MCF 10A (cell line): ENCODE measurements at regions not wholly inside any gene's neighbourhood (a gene's known extent, or its start where the extent isn't known, plus 50 kb on each side); places are given as distances from the start of the nearest gene placed in this dataset.
"Not testable (repeated sequence)": the region's sequence is repeated elsewhere in the genome, so short reads cannot be mapped to it uniquely, and the experiment has no call there.

Experiments
- BruUV-seq: library from RNA; stranded (reverse); fragments of 400-500 nt; replicated peaks from 2 replicates; lab custom pipeline; 2021; lab: Mats Ljungman, UMichigan
- CTCF ChIA-PET: fragments of 300-600 bp; sonication (Branson Sonifier 250); formaldehyde crosslinking; extraction: SDS; loops from one replicate; lab custom pipeline; 2021; ENCODE audit warnings: antibody characterized with exemption, inconsistent platforms; lab: Yijun Ruan, JAX
- POLR2A ChIA-PET: fragments of 300-600, 350-650 bp; sonication (Branson Sonifier 250); formaldehyde crosslinking; extraction: SDS; loops from one replicate; lab custom pipeline; 2020; ENCODE audit warnings: antibody characterized with exemption, inconsistent platforms; lab: Yijun Ruan, JAX
- DNase-seq: peaks from one replicate; pipeline ENCODE4 v3.0.0-alpha.2; 2018; ENCODE audit not compliant: unreplicated experiment
- H3K27ac Mint-ChIP-seq: one replicate; pipeline ENCODE4 v1.8.0; 2022; ENCODE audit warnings: mild to moderate bottlenecking, low read depth, mixed read lengths; ENCODE audit not compliant: unreplicated experiment
- H3K27me3 Mint-ChIP-seq: one replicate; pipeline ENCODE4 v1.8.0; 2022; ENCODE audit warnings: mixed read lengths; ENCODE audit not compliant: insufficient read depth, unreplicated experiment
- H3K36me3 Mint-ChIP-seq: one replicate; pipeline ENCODE4 v1.8.0; 2022; ENCODE audit warnings: mild to moderate bottlenecking, moderate library complexity, mixed read lengths; ENCODE audit not compliant: insufficient read depth, unreplicated experiment
- H3K4me1 Mint-ChIP-seq: one replicate; pipeline ENCODE4 v1.8.0; 2022; ENCODE audit warnings: mixed read lengths; ENCODE audit not compliant: insufficient read depth, unreplicated experiment
- H3K4me3 Mint-ChIP-seq: one replicate; pipeline ENCODE4 v1.8.0; 2022; ENCODE audit warnings: mild to moderate bottlenecking, moderate library complexity, mixed read lengths; ENCODE audit not compliant: unreplicated experiment
- H3K9me3 Mint-ChIP-seq: one replicate; pipeline ENCODE4 v1.8.0; 2022; ENCODE audit warnings: mixed read lengths; ENCODE audit not compliant: unreplicated experiment
- CTCF ChIP-seq: fragments of 200-600 bp; IDR thresholded peaks from one replicate; pipeline ENCODE4 v1.8.0; 2022; ENCODE audit warnings: antibody characterized with exemption, mild to moderate bottlenecking; ENCODE audit not compliant: unreplicated experiment
- intact Hi-C: fragments of 100-400 bp; cut with micrococcal nuclease; formaldehyde crosslinking; loops from 2 replicates; pipeline ENCODE4 v1.14.1; 2022

- intact Hi-C loops = no loop called here
- H3K4me1 Mint-ChIP-seq = no peaks in the 10 kb centered on the region
- BruUV-seq = no TSS peak
- no peaks in the 10 kb centered on the region for H3K9me3 Mint-ChIP-seq
- H3K27ac Mint-ChIP-seq = no peak overlapping the region
- peaks cover 17% of the 10 kb centered on the region for H3K27me3 Mint-ChIP-seq
- no peak overlapping the region for H3K4me3 Mint-ChIP-seq
- ChIA-PET CTCF (no interaction called here), POLR2A (no interaction called here)
- TF ChIP-seq CTCF = no peak
- no peaks in the 10 kb centered on the region for H3K36me3 Mint-ChIP-seq
- no peak for DNase-seq
Observed at GRCh38 chr9:94479757-94480156, 75.1 kb upstream of the PCAT7 start.

GRCh38 chr9:94480205-94480604, 74.7 kb upstream of the PCAT7 start:
- intact Hi-C loops = no loop called here
- no TSS peak for BruUV-seq
- POLR2A ChIA-PET = no interaction called here
- H3K9me3 Mint-ChIP-seq = no peaks in the 10 kb centered on the region
- H3K4me1 Mint-ChIP-seq = no peaks in the 10 kb centered on the region
- DNase-seq = no peak
- no peaks in the 10 kb centered on the region for H3K36me3 Mint-ChIP-seq
- CTCF ChIA-PET = no interaction called here
- TF ChIP-seq CTCF = no peak
- H3K27ac Mint-ChIP-seq = no peak overlapping the region
- H3K4me3 Mint-ChIP-seq = no peak overlapping the region
- H3K27me3 Mint-ChIP-seq = peaks cover 15% of the 10 kb centered on the region

- Mint-ChIP-seq H3K27me3 (no peaks in the 10 kb centered on the region), H3K4me1 (no peaks in the 10 kb centered on the region), H3K9me3 (no peaks in the 10 kb centered on the region), H3K36me3 (no peaks in the 10 kb centered on the region), H3K27ac (no peak overlapping the region), H3K4me3 (no peak overlapping the region)
- intact Hi-C loops = no loop called here
- DNase-seq = no peak
- POLR2A ChIA-PET = interaction anchor here (0.5 to 1.6 kb wide), 3 partner anchors 14 to 92 kb away, joined by 3 to 6 read pairs (median 3); no protein-coding TSS in a partner anchor
- BruUV-seq = no TSS peak
- CTCF ChIA-PET = no interaction called here
- TF ChIP-seq CTCF = no peak
Observed at GRCh38 chr9:94482110-94482509, 72.8 kb upstream of the PCAT7 start.

- intact Hi-C loops = no loop called here
- BruUV-seq = no TSS peak
Observed at GRCh38 chr9:94490465-94490864, 64.4 kb upstream of the PCAT7 start.

GRCh38 chr9:94492125-94492524, 62.8 kb upstream of the PCAT7 start:
- DNase-seq, H3K36me3 Mint-ChIP-seq, intact Hi-C loops, POLR2A ChIA-PET, H3K4me3 Mint-ChIP-seq, BruUV-seq, H3K4me1 Mint-ChIP-seq, H3K27ac Mint-ChIP-seq, H3K9me3 Mint-ChIP-seq: not testable (repeated sequence)
- CTCF ChIA-PET = interaction anchor here (0.7 kb wide), 1 partner anchor 224 kb away, joined by 6 read pairs; no protein-coding TSS in a partner anchor
- peaks cover 43% of the 10 kb centered on the region for H3K27me3 Mint-ChIP-seq

More at GRCh38 chr9:94490465-94490864, 64.4 kb upstream of the PCAT7 start:
- ChIA-PET CTCF (interaction anchor here (0.6 kb wide), 1 partner anchor 182 kb away, joined by 4 read pairs; no protein-coding TSS in a partner anchor), POLR2A (no interaction called here)
- peaks cover 33% of the 10 kb centered on the region for H3K27me3 Mint-ChIP-seq
- no peak for TF ChIP-seq CTCF
- no peaks in the 10 kb centered on the region for H3K9me3 Mint-ChIP-seq
- no peak overlapping the region for H3K4me3 Mint-ChIP-seq
- no peaks in the 10 kb centered on the region for H3K36me3 Mint-ChIP-seq
- no peak overlapping the region for H3K27ac Mint-ChIP-seq
- H3K4me1 Mint-ChIP-seq = no peaks in the 10 kb centered on the region
- DNase-seq = peak; percentile 17
